Fibroblast of skin of right quadriceps (primary cell): ENCODE measurements at regions not wholly inside any gene's neighbourhood (a gene's known extent, or its start where the extent isn't known, plus 50 kb on each side); places are given as distances from the start of the nearest gene placed in this dataset.
"Not testable (repeated sequence)": the region's sequence is repeated elsewhere in the genome, so short reads cannot be mapped to it uniquely, and the experiment has no call there.

Experiments
- DNase-seq: peaks from one replicate; pipeline ENCODE4 v3.0.0-alpha.2; 2013

GRCh38 chr13:22871231-22871630 is 309.5 kb upstream of the SGCG start:
- no peak for DNase-seq

- DNase-seq: no peak
Measured at GRCh38 chr13:22874839-22875238, 305.9 kb upstream of the SGCG start.

- DNase-seq: no peak
Measured at GRCh38 chr13:22877421-22877820, 303.4 kb upstream of the SGCG start.

- no peak for DNase-seq
Measured at GRCh38 chr13:22880741-22881720, 299.7 kb upstream of the SGCG start.

- DNase-seq: not testable (repeated sequence)
Measured at GRCh38 chr13:22881721-22882608, 298.8 kb upstream of the SGCG start.

GRCh38 chr13:22883262-22883840 is 297.4 kb upstream of the SGCG start:
- DNase-seq: no peak

- no peak for DNase-seq
Measured at GRCh38 chr13:22883956-22884355, 296.8 kb upstream of the SGCG start.

- DNase-seq: not testable (repeated sequence)
Measured at GRCh38 chr13:22886061-22886460, 294.7 kb upstream of the SGCG start.

- DNase-seq: not testable (repeated sequence)
Measured at GRCh38 chr13:22889376-22889775, 291.4 kb upstream of the SGCG start.

GRCh38 chr13:22893204-22893603 is 287.6 kb upstream of the SGCG start:
- no peak for DNase-seq

GRCh38 chr13:22893777-22894176 is 287.0 kb upstream of the SGCG start:
- DNase-seq: no peak

GRCh38 chr13:22897571-22898314 is 283.0 kb upstream of the SGCG start:
- no peak for DNase-seq

GRCh38 chr13:22900416-22900951 is 280.3 kb upstream of the SGCG start:
- not testable (repeated sequence) for DNase-seq

- DNase-seq: no peak
Measured at GRCh38 chr13:22903301-22903700, 277.5 kb upstream of the SGCG start.

- DNase-seq: no peak
Measured at GRCh38 chr13:22903925-22904324, 276.9 kb upstream of the SGCG start.

GRCh38 chr13:22915442-22916082 is 265.2 kb upstream of the SGCG start:
- peak; percentile 35 for DNase-seq

GRCh38 chr13:22916276-22916675 is 264.5 kb upstream of the SGCG start:
- DNase-seq: not testable (repeated sequence)

GRCh38 chr13:22925881-22926747 is 254.7 kb upstream of the SGCG start:
- peak; percentile 37 for DNase-seq

- DNase-seq: no peak
Measured at GRCh38 chr13:22926748-22927400, 253.9 kb upstream of the SGCG start.

- not testable (repeated sequence) for DNase-seq
Measured at GRCh38 chr13:22927845-22928244, 252.9 kb upstream of the SGCG start.
